K562 (cell line): ENCODE measurements at regions not wholly inside any gene's neighbourhood (a gene's known extent, or its start where the extent isn't known, plus 50 kb on each side); places are given as distances from the start of the nearest gene placed in this dataset. TPM values are rescaled to one million over a fixed set of nuclear protein-coding genes. Genes with fewer than 3 reads are reported as not detected.

Source experiments
- small RNA-seq: library from RNA; depleted of rRNA; stranded (forward); fragments of <200 nt; gene quantifications from one replicate; pipeline ENCODE3, GENCODE V24; 2014

Small RNA genes lying in the stretch of these regions (small RNA-seq; reads per million reads assigned to genes)
- not detected for gene AL662814.1
